HT1080 (cell line): ENCODE measurements at regions not wholly inside any gene's neighbourhood (a gene's known extent, or its start where the extent isn't known, plus 50 kb on each side); places are given as distances from the start of the nearest gene placed in this dataset.

ENCODE experiments used
- DNase-seq: peaks from one replicate; pipeline ENCODE4 v3.0.0-alpha.2; 2015; ENCODE audit warnings: low read depth

GRCh38 chr17:77840513-77841165 lies 117.9 kb upstream of the TNRC6C start:
- DNase-seq = no peak

- DNase-seq = no peak
Observed at GRCh38 chr17:77841742-77842527, 116.6 kb upstream of the TNRC6C start.

- DNase-seq = peak; percentile 70
Observed at GRCh38 chr17:77842528-77843147, 115.9 kb upstream of the TNRC6C start.

GRCh38 chr17:77843255-77843895 lies 115.1 kb upstream of the TNRC6C start:
- DNase-seq = peak; percentile 79

- DNase-seq = no peak
Observed at GRCh38 chr17:77843896-77844295, 114.6 kb upstream of the TNRC6C start.

GRCh38 chr17:77844681-77845080 lies 113.8 kb upstream of the TNRC6C start:
- no peak for DNase-seq

GRCh38 chr17:77845541-77846225 lies 112.8 kb upstream of the TNRC6C start:
- no peak for DNase-seq

- DNase-seq = no peak
Observed at GRCh38 chr17:77846531-77847085, 111.9 kb upstream of the TNRC6C start.

- DNase-seq = no peak
Observed at GRCh38 chr17:77847221-77848085, 111.0 kb upstream of the TNRC6C start.

GRCh38 chr17:77848257-77848656 lies 110.2 kb upstream of the TNRC6C start:
- no peak for DNase-seq

- no peak for DNase-seq
Observed at GRCh38 chr17:77849239-77849638, 109.3 kb upstream of the TNRC6C start.

GRCh38 chr17:77851921-77852320 lies 106.6 kb upstream of the TNRC6C start:
- no peak for DNase-seq

GRCh38 chr17:77852731-77853130 lies 105.8 kb upstream of the TNRC6C start:
- no peak for DNase-seq

- DNase-seq = no peak
Observed at GRCh38 chr17:77853191-77853977, 105.1 kb upstream of the TNRC6C start.

GRCh38 chr17:77854083-77854758 lies 104.3 kb upstream of the TNRC6C start:
- no peak for DNase-seq

GRCh38 chr17:77854759-77855745 lies 103.5 kb upstream of the TNRC6C start:
- no peak for DNase-seq

GRCh38 chr17:77856551-77857305 lies 101.8 kb upstream of the TNRC6C start:
- no peak for DNase-seq
